Mesothelial cell of epicardium (in vitro differentiated cells): ENCODE measurements at regions not wholly inside any gene's neighbourhood (a gene's known extent, or its start where the extent isn't known, plus 50 kb on each side); places are given as distances from the start of the nearest gene placed in this dataset.
A peak's percentile ranks its signal among the peaks of the same experiment; 100 is the strongest.

Experiments used
- DNase-seq, 2 experiments: peaks; one replicate each; pipeline ENCODE4 v3.0.0; 2021; ENCODE audit warnings: low spot score in 2 of 2; ENCODE audit not compliant: unreplicated experiment in 2 of 2
- H3K27ac Mint-ChIP-seq: 2 replicates; pipeline ENCODE4 v1.8.0; 2021; ENCODE audit warnings: mixed read lengths
- H3K27me3 Mint-ChIP-seq: 2 replicates; pipeline ENCODE4 v1.8.0; 2021; ENCODE audit warnings: low read depth, mixed read lengths
- H3K36me3 Mint-ChIP-seq: 2 replicates; pipeline ENCODE4 v1.8.0; 2021; ENCODE audit warnings: mixed read lengths
- H3K4me1 Mint-ChIP-seq: 2 replicates; pipeline ENCODE4 v1.8.0; 2021; ENCODE audit warnings: mixed read lengths
- H3K4me3 Mint-ChIP-seq: 2 replicates; pipeline ENCODE4 v1.8.0; 2021; ENCODE audit warnings: mild to moderate bottlenecking, moderate library complexity, mixed read lengths
- H3K9me3 Mint-ChIP-seq: 2 replicates; pipeline ENCODE4 v1.8.0; 2021; ENCODE audit warnings: mixed read lengths
- TF ChIP-seq, protein P1 (sequence below): fragments of 200-600 bp; sonication (generic); IDR thresholded peaks from one replicate; pipeline ENCODE4 v1.5.0; 2021; ENCODE audit warnings: antibody characterized with exemption; ENCODE audit not compliant: unreplicated experiment

DNA sequence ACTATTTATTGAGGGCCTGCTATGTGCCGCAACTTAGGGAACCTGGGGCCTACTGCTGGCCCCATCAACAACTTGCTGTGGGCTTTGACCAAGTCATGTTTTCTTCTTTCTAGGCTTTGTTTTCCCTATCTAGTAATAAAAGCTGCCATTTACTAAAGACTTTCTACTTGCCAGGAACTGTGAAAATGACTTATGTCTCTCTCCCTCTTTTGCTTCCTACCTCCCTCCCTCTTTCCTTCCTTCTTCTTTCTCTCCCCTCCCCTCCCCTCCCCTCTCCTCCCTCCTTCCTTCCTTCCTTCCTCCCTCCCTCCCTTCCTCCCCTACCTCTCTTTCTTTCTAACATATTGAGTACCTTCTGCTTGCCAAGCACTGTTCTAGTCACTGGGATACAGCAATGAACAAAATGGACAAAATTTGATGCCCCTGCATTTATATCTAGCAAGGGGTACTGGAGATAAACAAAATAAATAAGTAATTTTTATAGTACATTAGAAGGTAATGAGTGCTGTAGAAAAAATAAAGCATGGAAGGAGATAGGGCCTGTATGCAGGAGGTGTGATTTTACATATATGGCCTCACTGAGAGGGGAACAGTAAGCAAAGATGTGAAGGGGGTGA is 170.3 kb upstream of the USP24 start:
- no peak overlapping the region for H3K27ac Mint-ChIP-seq
- peaks cover 13% of the 10 kb centered on the region for H3K4me1 Mint-ChIP-seq
- TF ChIP-seq, protein P1, sequence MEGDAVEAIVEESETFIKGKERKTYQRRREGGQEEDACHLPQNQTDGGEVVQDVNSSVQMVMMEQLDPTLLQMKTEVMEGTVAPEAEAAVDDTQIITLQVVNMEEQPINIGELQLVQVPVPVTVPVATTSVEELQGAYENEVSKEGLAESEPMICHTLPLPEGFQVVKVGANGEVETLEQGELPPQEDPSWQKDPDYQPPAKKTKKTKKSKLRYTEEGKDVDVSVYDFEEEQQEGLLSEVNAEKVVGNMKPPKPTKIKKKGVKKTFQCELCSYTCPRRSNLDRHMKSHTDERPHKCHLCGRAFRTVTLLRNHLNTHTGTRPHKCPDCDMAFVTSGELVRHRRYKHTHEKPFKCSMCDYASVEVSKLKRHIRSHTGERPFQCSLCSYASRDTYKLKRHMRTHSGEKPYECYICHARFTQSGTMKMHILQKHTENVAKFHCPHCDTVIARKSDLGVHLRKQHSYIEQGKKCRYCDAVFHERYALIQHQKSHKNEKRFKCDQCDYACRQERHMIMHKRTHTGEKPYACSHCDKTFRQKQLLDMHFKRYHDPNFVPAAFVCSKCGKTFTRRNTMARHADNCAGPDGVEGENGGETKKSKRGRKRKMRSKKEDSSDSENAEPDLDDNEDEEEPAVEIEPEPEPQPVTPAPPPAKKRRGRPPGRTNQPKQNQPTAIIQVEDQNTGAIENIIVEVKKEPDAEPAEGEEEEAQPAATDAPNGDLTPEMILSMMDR, result no peak
- peaks cover 10% of the 10 kb centered on the region for H3K36me3 Mint-ChIP-seq
- H3K27me3 Mint-ChIP-seq, result no peaks in the 10 kb centered on the region
- no peak overlapping the region for H3K4me3 Mint-ChIP-seq
- no peak for DNase-seq
- H3K9me3 Mint-ChIP-seq, result peaks cover 18% of the 10 kb centered on the region

DNA sequence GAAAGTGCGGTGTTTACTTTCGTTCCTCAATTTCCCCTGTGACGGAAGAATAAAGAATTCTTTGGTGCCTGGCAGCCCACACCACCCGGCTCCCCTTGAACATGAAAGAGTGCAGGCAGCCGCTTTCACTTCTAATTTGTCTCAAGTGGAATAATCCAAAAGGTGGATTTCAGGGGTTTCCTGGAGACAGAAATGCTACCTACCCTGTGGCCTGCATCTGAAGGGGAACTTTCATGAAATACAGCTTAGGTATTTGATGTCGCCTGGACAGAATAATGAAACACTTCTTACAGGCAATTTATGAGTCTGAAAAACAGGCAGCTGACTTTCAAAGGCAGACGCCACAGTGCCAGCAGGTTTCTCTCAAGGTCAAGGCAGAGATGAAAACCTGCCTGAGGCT is 169.5 kb upstream of the USP24 start:
- Mint-ChIP-seq H3K4me3 (no peak overlapping the region), H3K27me3 (no peaks in the 10 kb centered on the region), H3K9me3 (peaks cover 10% of the 10 kb centered on the region), H3K4me1 (peaks cover 13% of the 10 kb centered on the region), H3K36me3 (peaks cover 3% of the 10 kb centered on the region), H3K27ac (peak overlapping the region; percentile 62)
- TF ChIP-seq, protein P1, result no peak
- no peak for DNase-seq

DNA sequence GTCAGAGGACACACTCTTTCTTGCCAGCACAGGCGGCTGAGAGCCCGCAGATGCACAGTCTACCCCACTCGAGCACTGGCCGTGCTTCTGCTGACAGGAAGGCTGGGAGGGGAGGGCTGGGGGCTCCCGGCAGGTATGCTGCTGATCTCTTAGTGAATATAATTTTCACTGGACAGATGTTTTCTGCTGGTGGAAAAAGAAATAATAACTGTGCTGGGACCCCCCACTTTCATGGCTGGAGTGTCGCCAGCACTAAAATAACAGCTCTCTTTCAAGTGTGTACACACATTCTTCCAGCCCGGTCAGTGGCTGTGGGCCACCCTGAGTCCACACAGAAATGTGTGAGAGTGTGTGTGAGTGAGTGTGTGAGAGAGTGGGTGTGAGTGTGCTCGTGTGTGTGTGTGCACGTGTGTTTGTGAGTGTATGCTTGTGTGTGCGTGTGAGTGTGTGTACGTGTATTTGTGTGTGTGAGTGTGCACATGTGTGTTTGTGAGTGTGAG is 167.7 kb upstream of the USP24 start:
- H3K4me1 Mint-ChIP-seq, result peaks cover 15% of the 10 kb centered on the region
- TF ChIP-seq, protein P1, result no peak
- no peak overlapping the region for H3K4me3 Mint-ChIP-seq
- H3K36me3 Mint-ChIP-seq, result peaks cover under 1% of the 10 kb centered on the region
- no peak for DNase-seq
- peaks cover 1% of the 10 kb centered on the region for H3K9me3 Mint-ChIP-seq
- H3K27me3 Mint-ChIP-seq, result no peaks in the 10 kb centered on the region
- H3K27ac Mint-ChIP-seq, result no peak overlapping the region

DNA sequence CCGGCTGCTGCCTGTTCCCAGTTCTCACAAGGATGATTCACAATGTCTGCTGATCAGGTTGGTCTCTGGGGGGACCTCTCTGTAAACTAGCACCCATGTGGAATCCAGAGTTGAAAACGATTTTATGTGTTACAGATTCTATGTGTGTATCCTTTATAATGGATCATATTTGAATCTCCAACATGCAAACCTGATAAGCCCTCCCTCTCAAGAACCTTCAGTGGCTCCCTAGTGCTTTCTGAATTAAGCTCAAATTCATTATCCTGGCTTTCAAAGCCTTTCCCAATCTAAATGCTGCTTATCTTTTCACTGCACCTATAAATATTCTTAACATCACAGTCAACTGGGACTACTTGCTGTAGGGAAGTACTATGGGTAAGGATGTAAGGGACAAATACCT is 166.8 kb upstream of the USP24 start:
- H3K9me3 Mint-ChIP-seq, result no peaks in the 10 kb centered on the region
- DNase-seq, result no peak
- peaks cover 15% of the 10 kb centered on the region for H3K4me1 Mint-ChIP-seq
- TF ChIP-seq, protein P1, result no peak
- H3K27me3 Mint-ChIP-seq, result no peaks in the 10 kb centered on the region
- H3K36me3 Mint-ChIP-seq, result no peaks in the 10 kb centered on the region
- no peak overlapping the region for H3K27ac Mint-ChIP-seq
- H3K4me3 Mint-ChIP-seq, result no peak overlapping the region

DNA sequence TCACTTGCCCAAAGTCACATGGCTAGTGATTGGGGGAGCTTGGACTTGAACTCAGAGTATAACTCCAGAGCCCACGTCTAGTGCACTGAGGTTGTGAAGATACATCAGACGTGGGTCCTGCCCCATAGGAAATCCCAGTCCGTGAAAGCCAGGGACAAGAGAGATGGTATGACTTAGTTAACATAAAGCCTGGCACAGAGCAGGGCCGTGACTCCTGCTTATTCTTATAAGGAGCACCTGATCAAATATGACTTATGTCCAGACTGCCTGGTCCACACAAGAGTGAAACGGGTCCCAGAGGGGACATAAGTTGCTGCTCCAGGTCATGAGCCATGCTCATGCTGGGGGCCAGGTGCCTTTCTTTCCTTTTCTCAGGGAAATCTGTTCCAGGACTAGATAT is 166.3 kb upstream of the USP24 start:
- DNase-seq, result no peak
- no peak overlapping the region for H3K4me3 Mint-ChIP-seq
- peaks cover 15% of the 10 kb centered on the region for H3K4me1 Mint-ChIP-seq
- H3K27me3 Mint-ChIP-seq, result no peaks in the 10 kb centered on the region
- no peak overlapping the region for H3K27ac Mint-ChIP-seq
- no peaks in the 10 kb centered on the region for H3K9me3 Mint-ChIP-seq
- H3K36me3 Mint-ChIP-seq, result no peaks in the 10 kb centered on the region
- TF ChIP-seq, protein P1, result no peak
